ENCODE measurements at regions not wholly inside any gene's neighbourhood (a gene's known extent, or its start where the extent isn't known, plus 50 kb on each side); places are given as distances from the start of the nearest gene placed in this dataset.

GRCh38 chr6:16974704-16975359 lies 127.0 kb upstream of the STMND1 start:
- H3K36me3 ChIP-seq, result no peaks in the 10 kb centered on the region
- peaks cover 0 to 5% (median 0%) of the 10 kb centered on the region in 4 donors for H3K4me1 ChIP-seq
- H3K27ac ChIP-seq, result no peak overlapping the region
- ATAC-seq (ENCODE audit: low FRiP score in 2 of 2) (no peak), DNase-seq (no peak)
- no peak overlapping the region for H3K4me3 ChIP-seq
- H3K9me3 ChIP-seq, result no peaks in the 10 kb centered on the region
- H3K27me3 ChIP-seq, result no peaks in the 10 kb centered on the region
- WGBS, 2 donors, result 53 to 54% methylated on average over 6 of the region's 6 CpGs
- TF ChIP-seq POLR2AphosphoS5 (IDR thresholded peaks at IDR 0.05) (no peak), EP300 (IDR thresholded peaks at IDR 0.05) (no peak), POLR2A (IDR thresholded peaks at IDR 0.05) (no peak)
- TF ChIP-seq, protein P1, sequence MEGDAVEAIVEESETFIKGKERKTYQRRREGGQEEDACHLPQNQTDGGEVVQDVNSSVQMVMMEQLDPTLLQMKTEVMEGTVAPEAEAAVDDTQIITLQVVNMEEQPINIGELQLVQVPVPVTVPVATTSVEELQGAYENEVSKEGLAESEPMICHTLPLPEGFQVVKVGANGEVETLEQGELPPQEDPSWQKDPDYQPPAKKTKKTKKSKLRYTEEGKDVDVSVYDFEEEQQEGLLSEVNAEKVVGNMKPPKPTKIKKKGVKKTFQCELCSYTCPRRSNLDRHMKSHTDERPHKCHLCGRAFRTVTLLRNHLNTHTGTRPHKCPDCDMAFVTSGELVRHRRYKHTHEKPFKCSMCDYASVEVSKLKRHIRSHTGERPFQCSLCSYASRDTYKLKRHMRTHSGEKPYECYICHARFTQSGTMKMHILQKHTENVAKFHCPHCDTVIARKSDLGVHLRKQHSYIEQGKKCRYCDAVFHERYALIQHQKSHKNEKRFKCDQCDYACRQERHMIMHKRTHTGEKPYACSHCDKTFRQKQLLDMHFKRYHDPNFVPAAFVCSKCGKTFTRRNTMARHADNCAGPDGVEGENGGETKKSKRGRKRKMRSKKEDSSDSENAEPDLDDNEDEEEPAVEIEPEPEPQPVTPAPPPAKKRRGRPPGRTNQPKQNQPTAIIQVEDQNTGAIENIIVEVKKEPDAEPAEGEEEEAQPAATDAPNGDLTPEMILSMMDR (IDR thresholded peaks at IDR 0.05), result no peak

- Histone ChIP-seq H3K36me3 (no peaks in the 10 kb centered on the region), H3K27me3 (no peaks in the 10 kb centered on the region), H3K4me1 (peaks cover 0 to 6% (median 0%) of the 10 kb centered on the region in 4 donors), H3K4me3 (no peak overlapping the region), H3K27ac (no peak overlapping the region), H3K9me3 (no peaks in the 10 kb centered on the region)
- DNase-seq (no peak), ATAC-seq (ENCODE audit: low FRiP score in 2 of 2) (no peak)
- no peak for TF ChIP-seq EP300 (IDR thresholded peaks at IDR 0.05)
- no peak for TF ChIP-seq POLR2AphosphoS5 (IDR thresholded peaks at IDR 0.05)
- no peak for TF ChIP-seq POLR2A (IDR thresholded peaks at IDR 0.05)
Measured at GRCh38 chr6:16974387-16974673, 127.5 kb upstream of the STMND1 start.

- Histone ChIP-seq H3K36me3 (no peaks in the 10 kb centered on the region), H3K9me3 (no peaks in the 10 kb centered on the region), H3K27ac (no peak overlapping the region), H3K4me3 (no peak overlapping the region), H3K4me1 (peaks cover 0 to 6% (median 0%) of the 10 kb centered on the region in 4 donors), H3K27me3 (no peaks in the 10 kb centered on the region)
- ATAC-seq (ENCODE audit: low FRiP score in 2 of 2) (no peak), DNase-seq (no peak)
- WGBS, 2 donors, result 77% methylated on average over 12 of the region's 12 CpGs
- TF ChIP-seq POLR2A (IDR thresholded peaks at IDR 0.05), result no peak
- TF ChIP-seq EP300 (IDR thresholded peaks at IDR 0.05), result no peak
- TF ChIP-seq, protein P1 (IDR thresholded peaks at IDR 0.05), result no peak
- no peak for TF ChIP-seq POLR2AphosphoS5 (IDR thresholded peaks at IDR 0.05)
Measured at GRCh38 chr6:16973545-16974386, 128.1 kb upstream of the STMND1 start.

GRCh38 chr6:16973051-16973450 lies 128.8 kb upstream of the STMND1 start:
- 79 to 81% methylated on average over 5 of the region's 5 CpGs for WGBS, 2 donors
- no peaks in the 10 kb centered on the region for H3K9me3 ChIP-seq
- no peaks in the 10 kb centered on the region for H3K27me3 ChIP-seq
- no peaks in the 10 kb centered on the region for H3K36me3 ChIP-seq
- no peak overlapping the region for H3K4me3 ChIP-seq
- no peak for ATAC-seq (ENCODE audit: low FRiP score in 2 of 2)
- TF ChIP-seq, protein P1 (IDR thresholded peaks at IDR 0.05), result no peak
- TF ChIP-seq POLR2AphosphoS5 (IDR thresholded peaks at IDR 0.05) (no peak), EP300 (IDR thresholded peaks at IDR 0.05) (no peak), POLR2A (IDR thresholded peaks at IDR 0.05) (no peak)
- no peak overlapping the region for H3K27ac ChIP-seq
- no peak for DNase-seq
- H3K4me1 ChIP-seq, result peaks cover 0 to 6% (median 0%) of the 10 kb centered on the region in 4 donors

GRCh38 chr6:16972535-16972934 lies 129.3 kb upstream of the STMND1 start:
- H3K4me1 ChIP-seq, result peaks cover 0 to 6% (median 0%) of the 10 kb centered on the region in 4 donors
- no peak for DNase-seq
- WGBS, 2 donors, result 92 to 95% methylated on average over 2 of the region's 2 CpGs
- no peaks in the 10 kb centered on the region for H3K36me3 ChIP-seq
- TF ChIP-seq, protein P1 (IDR thresholded peaks at IDR 0.05), result no peak
- TF ChIP-seq POLR2AphosphoS5 (IDR thresholded peaks at IDR 0.05) (no peak), POLR2A (IDR thresholded peaks at IDR 0.05) (no peak), EP300 (IDR thresholded peaks at IDR 0.05) (no peak)
- no peak for ATAC-seq (ENCODE audit: low FRiP score in 2 of 2)
- no peaks in the 10 kb centered on the region for H3K27me3 ChIP-seq
- no peak overlapping the region for H3K4me3 ChIP-seq
- H3K27ac ChIP-seq, result no peak overlapping the region
- H3K9me3 ChIP-seq, result no peaks in the 10 kb centered on the region

Data from upper lobe of left lung (tissue), 6 donors.